ENCODE measurements at regions not wholly inside any gene's neighbourhood (a gene's known extent, or its start where the extent isn't known, plus 50 kb on each side); places are given as distances from the start of the nearest gene placed in this dataset.
"Not testable (repeated sequence)": the region's sequence is repeated elsewhere in the genome, so short reads cannot be mapped to it uniquely, and the experiment has no call there.

GRCh38 chr5:133861161-133861737 lies 107.2 kb downstream of the C5orf15 start:
- POLR2A ChIA-PET: no interaction called here
- BruUV-seq (replicated peaks): no TSS peak
- in situ Hi-C loops (cut with HindIII; ENCODE audit: low pct_unique_long_range_greater_than_20kb, low sequenced_read_pairs) (no loop called here), intact Hi-C loops (cut with micrococcal nuclease; ENCODE audit: unreplicated experiment) (no loop called here)
- TF ChIP-seq TCF7L2 (IDR thresholded peaks at IDR 0.05; ENCODE audit: low read depth, low read length) (no peak), SIN3A (IDR thresholded peaks at IDR 0.05; ENCODE audit: borderline replicate concordance, insufficient read depth, low read depth, low read length) (no peak), REST (IDR thresholded peaks at IDR 0.05; ENCODE audit: insufficient read depth in 1 of 2, low read depth in 2 of 2, low read length in 1 of 2) (no peak), CTCF (IDR thresholded peaks at IDR 0.05) (no peak), POLR2AphosphoS5 (IDR thresholded peaks at IDR 0.05; ENCODE audit: low read depth, low read length) (no peak)
- CTCF ChIA-PET: no interaction called here
- H3K36me3 ChIP-seq (ENCODE audit: control insufficient read depth, insufficient read depth, low read length): no peaks in the 10 kb centered on the region
- no peaks in the 10 kb centered on the region for H3K27me3 ChIP-seq (ENCODE audit: control insufficient read depth, insufficient read depth, low read length)
- DNase-seq (ENCODE audit: low read depth, low spot score) (no peak), ATAC-seq (no peak)
- H3K4me3 ChIP-seq (ENCODE audit: low read depth in 2 of 2, low read length in 2 of 2): no peak overlapping the region
- H3K27ac ChIP-seq (ENCODE audit: low read length): no peak overlapping the region
- H3K4me1 ChIP-seq (ENCODE audit: control insufficient read depth, insufficient read depth, low read length): no peaks in the 10 kb centered on the region
- H3K9me3 ChIP-seq (ENCODE audit: control insufficient read depth, insufficient read depth, low read depth, low read length): no peaks in the 10 kb centered on the region

- Histone ChIP-seq H3K4me1 (ENCODE audit: control insufficient read depth, insufficient read depth, low read length) (no peaks in the 10 kb centered on the region), H3K9me3 (ENCODE audit: control insufficient read depth, insufficient read depth, low read depth, low read length) (no peaks in the 10 kb centered on the region), H3K36me3 (ENCODE audit: control insufficient read depth, insufficient read depth, low read length) (no peaks in the 10 kb centered on the region), H3K4me3 (ENCODE audit: low read depth in 2 of 2, low read length in 2 of 2) (no peak overlapping the region), H3K27ac (ENCODE audit: low read length) (no peak overlapping the region), H3K27me3 (ENCODE audit: control insufficient read depth, insufficient read depth, low read length) (peaks cover 2% of the 10 kb centered on the region; the same call in 1 of the 2 replicates)
- intact Hi-C loops (cut with micrococcal nuclease; ENCODE audit: unreplicated experiment) (no loop called here), in situ Hi-C loops (cut with HindIII; ENCODE audit: low pct_unique_long_range_greater_than_20kb, low sequenced_read_pairs) (no loop called here)
- TF ChIP-seq REST (IDR thresholded peaks at IDR 0.05; ENCODE audit: insufficient read depth in 1 of 2, low read depth in 2 of 2, low read length in 1 of 2) (no peak), TCF7L2 (IDR thresholded peaks at IDR 0.05; ENCODE audit: low read depth, low read length) (no peak), SIN3A (IDR thresholded peaks at IDR 0.05; ENCODE audit: borderline replicate concordance, insufficient read depth, low read depth, low read length) (no peak), POLR2AphosphoS5 (IDR thresholded peaks at IDR 0.05; ENCODE audit: low read depth, low read length) (no peak), CTCF (IDR thresholded peaks at IDR 0.05) (no peak)
- DNase-seq (ENCODE audit: low read depth, low spot score): no peak
- CTCF ChIA-PET: no interaction called here
- POLR2A ChIA-PET: no interaction called here
- no peak for ATAC-seq
- BruUV-seq (replicated peaks): no TSS peak
Measured at GRCh38 chr5:133859073-133859472, 109.4 kb downstream of the C5orf15 start.

GRCh38 chr5:133857595-133858313 lies 110.7 kb downstream of the C5orf15 start:
- DNase-seq (ENCODE audit: low read depth, low spot score); intact Hi-C loops (cut with micrococcal nuclease; ENCODE audit: unreplicated experiment); POLR2A ChIA-PET; H3K27ac ChIP-seq (ENCODE audit: low read length); H3K9me3 ChIP-seq (ENCODE audit: control insufficient read depth, insufficient read depth, low read depth, low read length); BruUV-seq (replicated peaks); H3K4me3 ChIP-seq (ENCODE audit: low read depth in 2 of 2, low read length in 2 of 2); H3K27me3 ChIP-seq (ENCODE audit: control insufficient read depth, insufficient read depth, low read length); H3K36me3 ChIP-seq (ENCODE audit: control insufficient read depth, insufficient read depth, low read length); H3K4me1 ChIP-seq (ENCODE audit: control insufficient read depth, insufficient read depth, low read length); in situ Hi-C loops (cut with HindIII; ENCODE audit: low pct_unique_long_range_greater_than_20kb, low sequenced_read_pairs); CTCF ChIA-PET; ATAC-seq: not testable (repeated sequence)

All from Panc1 (cell line).